Osteoblast (primary cell): ENCODE measurements at regions not wholly inside any gene's neighbourhood (a gene's known extent, or its start where the extent isn't known, plus 50 kb on each side); places are given as distances from the start of the nearest gene placed in this dataset.
"Not testable (repeated sequence)": the region's sequence is repeated elsewhere in the genome, so short reads cannot be mapped to it uniquely, and the experiment has no call there.

Source experiments
- DNase-seq: peaks from one replicate; pipeline ENCODE4 v3.0.0; 2011; ENCODE audit warnings: low spot score, mixed read lengths; ENCODE audit not compliant: insufficient read length; ENCODE audit errors: missing footprints
- H2AFZ ChIP-seq: 2 replicates; pipeline ENCODE4 v1.6.0; 2011; ENCODE audit warnings: mild to moderate bottlenecking, low read length
- H3K27ac ChIP-seq: 2 replicates; pipeline ENCODE4 v1.5.1; 2011; ENCODE audit warnings: mild to moderate bottlenecking, low read depth, low read length, moderate library complexity
- H3K27me3 ChIP-seq: 2 replicates; pipeline ENCODE4 v1.6.0; 2012; ENCODE audit warnings: mild to moderate bottlenecking, control low read depth, inconsistent platforms, low read length, moderate library complexity; ENCODE audit not compliant: insufficient read depth
- H3K36me3 ChIP-seq: 2 replicates; pipeline ENCODE4 v1.5.1; 2011; ENCODE audit warnings: mild to moderate bottlenecking, low read length, control low read depth, moderate library complexity; ENCODE audit not compliant: insufficient read depth
- H3K4me1 ChIP-seq: 2 replicates; pipeline ENCODE4 v1.5.1; 2011; ENCODE audit warnings: mild to moderate bottlenecking, low read length, control low read depth, moderate library complexity; ENCODE audit not compliant: insufficient read depth
- H3K4me2 ChIP-seq: 2 replicates; pipeline ENCODE4 v1.6.0; 2011; ENCODE audit warnings: mild to moderate bottlenecking, low read length; ENCODE audit not compliant: insufficient read depth
- H3K4me3 ChIP-seq: fragments of 200-600 bp; sonication (generic); 3 replicates; pipeline ENCODE4 v1.5.1; 2012; ENCODE audit warnings: mild to moderate bottlenecking, low read length, inconsistent platforms; ENCODE audit not compliant: insufficient read depth
- H3K79me2 ChIP-seq: 2 replicates; pipeline ENCODE4 v1.6.0; 2012; ENCODE audit warnings: mild to moderate bottlenecking, low read length, control low read depth, inconsistent platforms; ENCODE audit not compliant: insufficient read depth
- H3K9me3 ChIP-seq: 2 replicates; pipeline ENCODE4 v1.5.1; 2011; ENCODE audit warnings: low read depth, low read length, control low read depth
- H4K20me1 ChIP-seq: 2 replicates; pipeline ENCODE4 v1.6.0; 2012; ENCODE audit warnings: mild to moderate bottlenecking, low read length, control low read depth; ENCODE audit not compliant: insufficient read depth
- CTCF ChIP-seq: IDR thresholded peaks from 2 replicates; pipeline ENCODE4 v1.5.1; 2011; ENCODE audit warnings: mild to moderate bottlenecking, low read depth, low read length, moderate library complexity; ENCODE audit errors: extremely low read depth

- H3K4me2 ChIP-seq, result no peak overlapping the region
- no peak for DNase-seq
Measured at GRCh38 chr2:147149575-147150240, 695.1 kb upstream of the ACVR2A start.

GRCh38 chr2:147147802-147148201, 697.0 kb upstream of the ACVR2A start:
- Histone ChIP-seq H3K4me3 (no peak overlapping the region), H3K36me3 (no peaks in the 10 kb centered on the region), H4K20me1 (no peaks in the 10 kb centered on the region), H3K9me3 (peaks cover 4% of the 10 kb centered on the region), H3K4me2 (no peak overlapping the region), H3K27ac (no peak overlapping the region), H2AFZ (no peak overlapping the region), H3K27me3 (no peaks in the 10 kb centered on the region), H3K79me2 (no peaks in the 10 kb centered on the region), H3K4me1 (no peaks in the 10 kb centered on the region)
- TF ChIP-seq CTCF, result no peak
- no peak for DNase-seq

More at GRCh38 chr2:147149575-147150240, 695.1 kb upstream of the ACVR2A start:
- no peak overlapping the region for H3K4me3 ChIP-seq
- no peak overlapping the region for H2AFZ ChIP-seq
- no peak for TF ChIP-seq CTCF
- no peaks in the 10 kb centered on the region for H3K79me2 ChIP-seq
- no peaks in the 10 kb centered on the region for H3K4me1 ChIP-seq
- no peaks in the 10 kb centered on the region for H3K27me3 ChIP-seq
- H4K20me1 ChIP-seq, result no peaks in the 10 kb centered on the region
- no peak overlapping the region for H3K27ac ChIP-seq
- no peaks in the 10 kb centered on the region for H3K36me3 ChIP-seq
- H3K9me3 ChIP-seq, result peaks cover 4% of the 10 kb centered on the region

DNA sequence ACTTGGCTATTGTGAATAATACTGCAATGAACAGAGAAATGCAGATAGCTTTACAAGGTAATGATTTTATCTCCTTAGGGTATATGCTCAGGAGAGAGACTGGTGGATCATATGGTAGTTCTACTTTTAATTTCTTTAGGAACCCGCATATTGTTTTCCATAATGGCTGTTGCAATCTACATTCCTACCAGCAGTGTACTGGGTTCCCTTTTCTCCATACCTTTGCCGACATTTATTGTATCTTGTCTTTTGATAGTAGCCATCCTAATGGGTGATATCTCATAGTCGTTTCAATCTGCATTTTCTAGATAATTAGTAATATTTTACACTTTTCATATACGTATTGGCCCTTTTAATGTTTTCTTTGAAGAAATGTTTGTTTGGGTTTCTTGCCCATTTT, 702.9 kb upstream of the ACVR2A start:
- no peak for TF ChIP-seq CTCF
- Histone ChIP-seq H3K79me2 (no peaks in the 10 kb centered on the region), H3K4me3 (no peak overlapping the region), H3K27me3 (no peaks in the 10 kb centered on the region), H3K27ac (no peak overlapping the region), H3K4me1 (no peaks in the 10 kb centered on the region), H4K20me1 (no peaks in the 10 kb centered on the region), H3K9me3 (no peaks in the 10 kb centered on the region), H2AFZ (no peak overlapping the region), H3K36me3 (no peaks in the 10 kb centered on the region), H3K4me2 (no peak overlapping the region)
- DNase-seq, result no peak

DNA sequence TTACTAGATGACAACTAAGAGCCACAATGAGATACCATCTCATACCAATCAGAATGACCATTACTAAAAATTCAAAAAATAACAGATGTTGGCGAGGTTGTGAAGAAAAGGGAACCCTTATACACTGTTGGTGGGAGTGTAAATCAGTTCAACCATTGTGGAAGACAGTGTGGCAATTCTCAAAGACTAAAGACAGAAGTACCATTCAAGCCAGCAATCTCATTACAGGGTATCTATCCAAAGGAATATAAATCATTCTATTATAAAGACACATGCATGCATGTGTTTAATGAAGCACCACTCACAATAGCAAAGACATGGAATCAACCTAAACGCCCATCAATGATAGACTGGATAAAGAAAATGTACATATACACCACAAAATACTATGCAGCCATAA, 705.1 kb upstream of the ACVR2A start:
- not testable (repeated sequence) for H3K27ac ChIP-seq, H3K4me1 ChIP-seq, H3K79me2 ChIP-seq, H3K9me3 ChIP-seq, H3K4me3 ChIP-seq, DNase-seq, H4K20me1 ChIP-seq, H3K4me2 ChIP-seq, H3K27me3 ChIP-seq, H3K36me3 ChIP-seq, H2AFZ ChIP-seq
